ENCODE measurements at regions not wholly inside any gene's neighbourhood (a gene's known extent, or its start where the extent isn't known, plus 50 kb on each side); places are given as distances from the start of the nearest gene placed in this dataset.

- no peaks in the 10 kb centered on the region for H3K9me3 ChIP-seq (ENCODE audit: severe bottlenecking)
- H3K27me3 ChIP-seq (ENCODE audit: insufficient read depth, poor library complexity, severe bottlenecking), result no peaks in the 10 kb centered on the region
- ATAC-seq (ENCODE audit: low read depth) (no peak), DNase-seq (ENCODE audit: low spot score) (no peak)
- H3K4me3 ChIP-seq (ENCODE audit: severe bottlenecking), result no peak overlapping the region
- no peak overlapping the region for H3K27ac ChIP-seq (ENCODE audit: poor library complexity, severe bottlenecking)
- TF ChIP-seq CTCF (IDR thresholded peaks at IDR 0.05; ENCODE audit: poor library complexity, severe bottlenecking), result no peak
- no peaks in the 10 kb centered on the region for H3K4me1 ChIP-seq (ENCODE audit: insufficient read depth, poor library complexity, severe bottlenecking)
- no peaks in the 10 kb centered on the region for H3K36me3 ChIP-seq (ENCODE audit: low read depth)
Measured at GRCh38 chr11:21761000-21761399, 431.9 kb upstream of the ANO5 start.

- Histone ChIP-seq H3K9me3 (ENCODE audit: severe bottlenecking) (no peaks in the 10 kb centered on the region), H3K27me3 (ENCODE audit: insufficient read depth, poor library complexity, severe bottlenecking) (no peaks in the 10 kb centered on the region), H3K36me3 (ENCODE audit: low read depth) (no peaks in the 10 kb centered on the region), H3K27ac (ENCODE audit: poor library complexity, severe bottlenecking) (no peak overlapping the region), H3K4me1 (ENCODE audit: insufficient read depth, poor library complexity, severe bottlenecking) (no peaks in the 10 kb centered on the region), H3K4me3 (ENCODE audit: severe bottlenecking) (no peak overlapping the region)
- no peak for TF ChIP-seq CTCF (IDR thresholded peaks at IDR 0.05; ENCODE audit: poor library complexity, severe bottlenecking)
- ATAC-seq (ENCODE audit: low read depth) (no peak), DNase-seq (ENCODE audit: low spot score) (no peak)
Measured at GRCh38 chr11:21768388-21768787, 424.5 kb upstream of the ANO5 start.

DNA sequence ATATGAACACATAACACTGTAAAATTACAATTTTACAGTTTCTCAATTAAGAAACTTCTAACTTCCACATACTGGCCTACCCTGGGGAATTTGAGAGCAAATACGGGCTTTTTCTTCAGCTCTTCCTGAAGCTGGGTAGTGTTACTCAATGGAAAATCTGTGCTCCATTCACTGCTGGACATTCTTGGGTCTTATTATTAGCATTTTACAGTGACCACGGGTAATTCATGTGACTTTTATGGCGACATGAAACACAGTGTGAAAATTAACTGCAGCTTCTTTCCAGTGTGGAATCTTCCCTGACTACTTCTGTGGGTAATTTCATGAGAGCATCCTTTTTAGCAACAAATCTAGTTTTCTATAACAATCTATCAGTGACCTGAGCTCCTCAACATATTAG is 423.7 kb upstream of the ANO5 start:
- no peak for ATAC-seq (ENCODE audit: low read depth)
- Histone ChIP-seq H3K9me3 (ENCODE audit: severe bottlenecking) (no peaks in the 10 kb centered on the region), H3K36me3 (ENCODE audit: low read depth) (no peaks in the 10 kb centered on the region), H3K4me1 (ENCODE audit: insufficient read depth, poor library complexity, severe bottlenecking) (no peaks in the 10 kb centered on the region), H3K27ac (ENCODE audit: poor library complexity, severe bottlenecking) (no peak overlapping the region), H3K27me3 (ENCODE audit: insufficient read depth, poor library complexity, severe bottlenecking) (no peaks in the 10 kb centered on the region), H3K4me3 (ENCODE audit: severe bottlenecking) (no peak overlapping the region)
- no peak for DNase-seq (ENCODE audit: low spot score)
- TF ChIP-seq CTCF (IDR thresholded peaks at IDR 0.05; ENCODE audit: poor library complexity, severe bottlenecking), result no peak

- H3K27ac ChIP-seq (ENCODE audit: poor library complexity, severe bottlenecking), result no peak overlapping the region
- no peaks in the 10 kb centered on the region for H3K4me1 ChIP-seq (ENCODE audit: insufficient read depth, poor library complexity, severe bottlenecking)
- DNase-seq (ENCODE audit: low spot score) (no peak), ATAC-seq (ENCODE audit: low read depth) (no peak)
- no peak for TF ChIP-seq CTCF (IDR thresholded peaks at IDR 0.05; ENCODE audit: poor library complexity, severe bottlenecking)
- H3K9me3 ChIP-seq (ENCODE audit: severe bottlenecking), result no peaks in the 10 kb centered on the region
- H3K4me3 ChIP-seq (ENCODE audit: severe bottlenecking), result no peak overlapping the region
- no peaks in the 10 kb centered on the region for H3K27me3 ChIP-seq (ENCODE audit: insufficient read depth, poor library complexity, severe bottlenecking)
- no peaks in the 10 kb centered on the region for H3K36me3 ChIP-seq (ENCODE audit: low read depth)
Measured at GRCh38 chr11:21771097-21771496, 421.8 kb upstream of the ANO5 start.

- ATAC-seq (ENCODE audit: low read depth) (no peak), DNase-seq (ENCODE audit: low spot score) (no peak)
- Histone ChIP-seq H3K9me3 (ENCODE audit: severe bottlenecking) (peaks cover 1% of the 10 kb centered on the region), H3K4me1 (ENCODE audit: insufficient read depth, poor library complexity, severe bottlenecking) (no peaks in the 10 kb centered on the region), H3K36me3 (ENCODE audit: low read depth) (no peaks in the 10 kb centered on the region), H3K27ac (ENCODE audit: poor library complexity, severe bottlenecking) (no peak overlapping the region), H3K4me3 (ENCODE audit: severe bottlenecking) (no peak overlapping the region), H3K27me3 (ENCODE audit: insufficient read depth, poor library complexity, severe bottlenecking) (no peaks in the 10 kb centered on the region)
- no peak for TF ChIP-seq CTCF (IDR thresholded peaks at IDR 0.05; ENCODE audit: poor library complexity, severe bottlenecking)
Measured at GRCh38 chr11:21774212-21774611, 418.7 kb upstream of the ANO5 start.
